Esophagus muscularis mucosa (tissue), 4 donors: ENCODE measurements at regions not wholly inside any gene's neighbourhood (a gene's known extent, or its start where the extent isn't known, plus 50 kb on each side); places are given as distances from the start of the nearest gene placed in this dataset.

Experiments used
- DNase-seq: peaks from one replicate; pipeline ENCODE4 v3.0.0-alpha.2; 2017; ENCODE audit errors: extremely low spot score
- H3K27ac ChIP-seq, 4 donors: fragments of 200-600 bp; sonication (generic); replicated peaks in 1 of 4; 1 replicate in 3 of 4; 2 replicates in 1 of 4; pipeline ENCODE4 v1.5.1; 2016 to 2019; ENCODE audit warnings: mild to moderate bottlenecking in 1 of 4
- H3K27me3 ChIP-seq, 4 donors: fragments of 200-600 bp; sonication (generic); one replicate each; pipeline versions ENCODE4 v1.5.1 to v1.6.0; 2016 to 2019
- H3K36me3 ChIP-seq, 4 donors: fragments of 200-600 bp; sonication (generic); one replicate each; pipeline ENCODE4 v1.5.1; 2016 to 2019
- H3K4me1 ChIP-seq, 4 donors: fragments of 200-600 bp; sonication (generic); one replicate each; pipeline ENCODE4 v1.5.1; 2016 to 2019
- H3K4me3 ChIP-seq, 4 donors: fragments of 200-600 bp; sonication (generic); 1 replicate in 2 of 4; 2 replicates in 2 of 4; pipeline ENCODE4 v1.5.1; 2016 to 2019; ENCODE audit warnings: mild to moderate bottlenecking in 4 of 4, moderate library complexity in 1 of 4
- H3K9me3 ChIP-seq, 4 donors: fragments of 200-600 bp; sonication (generic); 1 replicate in 3 of 4; 2 replicates in 1 of 4; pipeline ENCODE4 v1.5.1; 2016 to 2019
- EP300 ChIP-seq: sonication (generic); formaldehyde crosslinking; IDR thresholded peaks from one replicate; pipeline ENCODE4 v1.6.1; 2017; ENCODE audit warnings: antibody characterized with exemption
- POLR2A ChIP-seq: fragments of 450-650 bp; IDR thresholded peaks from one replicate; pipeline ENCODE4 v1.6.1; 2017; ENCODE audit warnings: antibody characterized with exemption, moderate library complexity, mild to moderate bottlenecking, low read depth
- POLR2AphosphoS5 ChIP-seq, 2 donors: sonication (generic); formaldehyde crosslinking; IDR thresholded peaks; one replicate each; pipeline ENCODE4 v1.6.1; 2017; ENCODE audit warnings: antibody characterized with exemption in 2 of 2
- WGBS: methylation state at CpG from one replicate; pipeline ENCODE4 v1.1.5; 2018; 5-methylcytosine and 5-hydroxymethylcytosine counted together
- intact Hi-C: fragments of 100-400 bp; cut with DNase I; formaldehyde crosslinking; loops from one replicate; pipeline ENCODE4 v1.15.1; 2023
- TF ChIP-seq, protein P1 (sequence below), 3 experiments: fragments of 200-600 bp in 2 of 3; fragments of 450-650 bp in 1 of 3; sonication (generic) in 2 of 3; IDR thresholded peaks; one replicate each; pipeline ENCODE4 v1.5.1; 2017 to 2019; ENCODE audit warnings: antibody characterized with exemption in 3 of 3, mild to moderate bottlenecking in 2 of 3, moderate library complexity in 1 of 3

DNA sequence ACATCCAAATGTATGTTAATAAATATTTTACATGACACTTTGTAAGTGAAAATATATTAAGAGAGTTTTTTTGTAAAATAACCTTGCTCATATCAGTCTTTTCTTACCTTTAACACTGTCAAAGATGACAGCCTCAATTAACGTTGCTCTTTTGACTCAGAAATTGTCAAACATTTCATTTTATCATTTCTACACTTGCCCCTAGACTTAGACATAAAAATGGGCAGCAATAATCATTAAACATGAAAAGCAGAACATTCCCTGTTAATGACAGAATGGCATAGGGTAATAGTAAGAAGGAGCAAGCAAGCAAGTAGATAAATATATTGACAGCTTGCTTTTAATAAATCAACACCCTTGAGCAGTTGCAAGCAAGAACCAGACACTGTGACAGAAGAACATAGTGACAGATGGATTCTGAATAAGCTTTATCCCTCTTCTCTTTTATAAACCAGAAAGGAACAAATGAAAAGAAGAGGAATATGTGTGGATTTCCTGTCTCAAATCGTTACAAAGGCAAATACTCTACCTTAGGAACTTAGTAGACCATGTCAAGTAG is 796.0 kb upstream of the CHD1 start:
- H3K4me3 ChIP-seq, result no peak overlapping the region
- no peaks in the 10 kb centered on the region for H3K36me3 ChIP-seq
- H3K27me3 ChIP-seq, result no peaks in the 10 kb centered on the region
- TF ChIP-seq EP300, result no peak
- no peak for TF ChIP-seq POLR2AphosphoS5 (IDR thresholded peaks at IDR 0.05)
- no peak for TF ChIP-seq POLR2A
- TF ChIP-seq, protein P1, sequence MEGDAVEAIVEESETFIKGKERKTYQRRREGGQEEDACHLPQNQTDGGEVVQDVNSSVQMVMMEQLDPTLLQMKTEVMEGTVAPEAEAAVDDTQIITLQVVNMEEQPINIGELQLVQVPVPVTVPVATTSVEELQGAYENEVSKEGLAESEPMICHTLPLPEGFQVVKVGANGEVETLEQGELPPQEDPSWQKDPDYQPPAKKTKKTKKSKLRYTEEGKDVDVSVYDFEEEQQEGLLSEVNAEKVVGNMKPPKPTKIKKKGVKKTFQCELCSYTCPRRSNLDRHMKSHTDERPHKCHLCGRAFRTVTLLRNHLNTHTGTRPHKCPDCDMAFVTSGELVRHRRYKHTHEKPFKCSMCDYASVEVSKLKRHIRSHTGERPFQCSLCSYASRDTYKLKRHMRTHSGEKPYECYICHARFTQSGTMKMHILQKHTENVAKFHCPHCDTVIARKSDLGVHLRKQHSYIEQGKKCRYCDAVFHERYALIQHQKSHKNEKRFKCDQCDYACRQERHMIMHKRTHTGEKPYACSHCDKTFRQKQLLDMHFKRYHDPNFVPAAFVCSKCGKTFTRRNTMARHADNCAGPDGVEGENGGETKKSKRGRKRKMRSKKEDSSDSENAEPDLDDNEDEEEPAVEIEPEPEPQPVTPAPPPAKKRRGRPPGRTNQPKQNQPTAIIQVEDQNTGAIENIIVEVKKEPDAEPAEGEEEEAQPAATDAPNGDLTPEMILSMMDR (IDR thresholded peaks at IDR 0.05), result no peak
- no peak for DNase-seq
- H3K27ac ChIP-seq, result no peak overlapping the region
- H3K9me3 ChIP-seq, result no peaks in the 10 kb centered on the region
- intact Hi-C loops, result no loop called here
- no peaks in the 10 kb centered on the region for H3K4me1 ChIP-seq
- WGBS, result 39% methylated on average over 2 of the region's 2 CpGs

- Histone ChIP-seq H3K36me3 (no peaks in the 10 kb centered on the region), H3K27ac (no peak overlapping the region), H3K9me3 (no peaks in the 10 kb centered on the region), H3K27me3 (no peaks in the 10 kb centered on the region), H3K4me3 (no peak overlapping the region), H3K4me1 (no peaks in the 10 kb centered on the region)
- TF ChIP-seq EP300 (no peak), POLR2AphosphoS5 (IDR thresholded peaks at IDR 0.05) (no peak), POLR2A (no peak)
- TF ChIP-seq, protein P1 (IDR thresholded peaks at IDR 0.05), result no peak
- DNase-seq, result no peak
- intact Hi-C loops, result no loop called here
Observed at GRCh38 chr5:99721506-99721905, 792.7 kb upstream of the CHD1 start.

DNA sequence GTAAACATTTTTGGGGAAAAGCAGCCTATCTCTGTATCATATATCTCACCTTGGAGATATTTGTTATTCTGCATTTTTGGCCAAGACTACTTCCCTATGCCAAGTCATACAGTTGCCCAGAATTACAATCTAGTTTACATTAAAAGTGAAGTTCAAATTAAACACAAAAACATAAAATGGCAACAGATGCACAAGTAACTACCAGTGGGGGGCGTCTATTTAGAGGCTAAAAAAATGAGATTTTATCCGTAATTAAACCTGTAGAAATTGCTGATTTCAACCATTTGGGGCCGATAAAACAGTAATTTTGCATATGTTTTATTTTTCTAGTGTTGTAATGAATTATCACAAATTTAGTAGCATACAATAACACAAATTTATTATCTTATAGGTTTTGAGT is 787.1 kb upstream of the CHD1 start:
- TF ChIP-seq POLR2AphosphoS5 (IDR thresholded peaks at IDR 0.05) (no peak), EP300 (no peak), POLR2A (no peak)
- TF ChIP-seq, protein P1 (IDR thresholded peaks at IDR 0.05), result no peak
- intact Hi-C loops, result no loop called here
- Histone ChIP-seq H3K27ac (no peak overlapping the region), H3K27me3 (no peaks in the 10 kb centered on the region), H3K4me3 (no peak overlapping the region), H3K36me3 (no peaks in the 10 kb centered on the region), H3K4me1 (no peaks in the 10 kb centered on the region), H3K9me3 (peaks cover 0 to 4% (median 0%) of the 10 kb centered on the region in 4 donors)
- WGBS, result 81% methylated on average over 3 of the region's 3 CpGs
- no peak for DNase-seq

GRCh38 chr5:99706160-99706559 is 777.4 kb upstream of the CHD1 start:
- no peak for TF ChIP-seq POLR2A
- TF ChIP-seq EP300, result no peak
- TF ChIP-seq, protein P1 (IDR thresholded peaks at IDR 0.05), result no peak
- no peak for TF ChIP-seq POLR2AphosphoS5 (IDR thresholded peaks at IDR 0.05)
- no peak for DNase-seq
- no peaks in the 10 kb centered on the region for H3K9me3 ChIP-seq
- H3K27me3 ChIP-seq, result no peaks in the 10 kb centered on the region
- no peak overlapping the region for H3K27ac ChIP-seq
- intact Hi-C loops, result no loop called here
- H3K4me1 ChIP-seq, result no peaks in the 10 kb centered on the region
- H3K4me3 ChIP-seq, result no peak overlapping the region
- 90% methylated on average over 8 of the region's 8 CpGs for WGBS
- H3K36me3 ChIP-seq, result no peaks in the 10 kb centered on the region

GRCh38 chr5:99702565-99702964 is 773.8 kb upstream of the CHD1 start:
- Histone ChIP-seq H3K4me1 (no peaks in the 10 kb centered on the region), H3K4me3 (no peak overlapping the region), H3K27me3 (no peaks in the 10 kb centered on the region), H3K36me3 (no peaks in the 10 kb centered on the region), H3K27ac (no peak overlapping the region), H3K9me3 (no peaks in the 10 kb centered on the region)
- 86% methylated on average over 5 of the region's 5 CpGs for WGBS
- DNase-seq, result no peak
- TF ChIP-seq, protein P1 (IDR thresholded peaks at IDR 0.05), result no peak
- TF ChIP-seq POLR2A (no peak), EP300 (no peak), POLR2AphosphoS5 (IDR thresholded peaks at IDR 0.05) (no peak)
- intact Hi-C loops, result no loop called here
